Tibial nerve (tissue), 4 donors: ENCODE measurements at regions not wholly inside any gene's neighbourhood (a gene's known extent, or its start where the extent isn't known, plus 50 kb on each side); places are given as distances from the start of the nearest gene placed in this dataset.

Experiments used
- CTCF ChIP-seq, 5 experiments: fragments of 200-600 bp in 3 of 5; fragments of 450-650 bp in 2 of 5; sonication (generic) in 3 of 5; IDR thresholded peaks; one replicate each; pipeline ENCODE4 v1.5.1; 2016 to 2019; ENCODE audit warnings: antibody characterized with exemption in 5 of 5, mild to moderate bottlenecking in 3 of 5, moderate library complexity in 2 of 5
- EP300 ChIP-seq, 2 donors: sonication (generic); formaldehyde crosslinking; IDR thresholded peaks; one replicate each; pipeline ENCODE4 v1.6.1; 2017; ENCODE audit warnings: antibody characterized with exemption in 2 of 2, mild to moderate bottlenecking in 1 of 2
- POLR2A ChIP-seq, 2 donors: fragments of 450-650 bp; IDR thresholded peaks; one replicate each; pipeline ENCODE4 v1.6.1; 2017; ENCODE audit warnings: antibody characterized with exemption in 2 of 2, mild to moderate bottlenecking in 2 of 2, moderate library complexity in 2 of 2

- TF ChIP-seq CTCF (IDR thresholded peaks at IDR 0.05) = no peak
- TF ChIP-seq EP300 (IDR thresholded peaks at IDR 0.05) = no peak
- TF ChIP-seq POLR2A (IDR thresholded peaks at IDR 0.05) = no peak
These were observed 54.5 kb upstream of the ATP11B start for GRCh38 chr3:182738583-182739411.
